ENCODE measurements at regions not wholly inside any gene's neighbourhood (a gene's known extent, or its start where the extent isn't known, plus 50 kb on each side); places are given as distances from the start of the nearest gene placed in this dataset.
A peak's percentile ranks its signal among the peaks of the same experiment; 100 is the strongest.

DNA sequence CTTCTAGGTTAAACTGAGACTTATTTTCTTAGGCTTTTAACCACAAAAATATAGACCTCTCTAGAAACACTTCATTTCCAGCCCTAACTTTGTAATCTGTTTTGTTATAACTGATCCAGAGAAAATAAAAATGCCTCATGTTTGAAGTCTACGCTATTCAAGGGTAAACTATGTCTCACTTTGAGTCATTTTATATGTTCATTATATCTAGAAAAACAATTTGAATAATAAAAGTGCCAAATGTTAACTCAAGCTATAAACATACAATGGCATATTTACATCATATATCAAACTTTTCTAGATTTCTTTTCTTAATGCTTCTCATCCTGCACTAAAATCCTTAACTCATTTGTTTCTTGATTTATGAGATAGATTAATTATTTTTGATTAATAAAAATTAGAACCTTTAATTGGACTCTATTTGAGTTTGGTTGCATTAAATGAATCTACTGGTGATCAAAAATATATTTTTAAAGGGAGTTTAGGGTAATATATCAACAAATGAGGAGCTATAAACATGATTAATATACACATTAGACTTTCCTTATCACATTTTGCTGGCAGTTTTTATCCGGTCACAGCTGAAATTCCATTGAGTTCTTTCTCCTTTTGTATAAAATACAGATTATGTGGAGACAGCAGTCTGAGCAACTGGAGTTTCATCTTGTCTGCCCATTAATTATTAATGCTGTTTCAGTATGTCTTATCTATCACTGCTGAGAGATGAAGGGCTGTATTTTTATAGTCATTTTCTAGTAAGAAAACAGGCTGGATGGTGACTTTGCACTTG, 246.5 kb downstream of the TBX18 start:
- peaks cover 21% of the 10 kb centered on the region for H3K4me1 ChIP-seq (ENCODE audit: control insufficient read depth, insufficient read depth, low read length)
- no peak overlapping the region for H3K9ac ChIP-seq (ENCODE audit: low read length)
- no peak for DNase-seq (ENCODE audit: low read depth)
- H3K36me3 ChIP-seq (ENCODE audit: control insufficient read depth, insufficient read depth, low read length, severe bottlenecking): no peaks in the 10 kb centered on the region
- H3K27me3 ChIP-seq (replicated peaks; ENCODE audit: control insufficient read depth, insufficient read depth, low read length): no peaks in the 10 kb centered on the region
- no peaks in the 10 kb centered on the region for H3K9me3 ChIP-seq (ENCODE audit: control insufficient read depth, low read length)
- no peak overlapping the region for H3K4me3 ChIP-seq (ENCODE audit: low read length)

DNA sequence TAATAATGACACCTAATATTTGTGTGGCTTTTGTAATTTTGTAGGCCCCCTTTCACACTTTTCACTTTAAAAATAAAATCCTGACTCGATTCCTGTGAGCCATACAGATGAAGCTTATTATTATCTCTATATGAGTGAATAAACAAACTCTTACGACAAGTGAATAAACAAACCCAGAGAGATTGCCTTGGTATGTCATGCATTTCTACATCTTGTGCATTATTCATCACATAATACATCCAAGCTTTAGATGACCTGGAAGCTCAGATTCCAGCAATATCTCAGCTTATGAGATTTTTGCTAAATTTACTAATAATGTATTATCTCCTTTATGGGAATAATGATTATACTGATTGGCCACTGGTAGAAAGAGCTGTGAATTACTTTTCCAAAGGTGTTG, 248.2 kb downstream of the TBX18 start:
- H3K4me3 ChIP-seq (ENCODE audit: low read length): no peak overlapping the region
- H3K9ac ChIP-seq (ENCODE audit: low read length): no peak overlapping the region
- no peaks in the 10 kb centered on the region for H3K27me3 ChIP-seq (replicated peaks; ENCODE audit: control insufficient read depth, insufficient read depth, low read length)
- peak; percentile 30 for DNase-seq (ENCODE audit: low read depth)
- peaks cover 14% of the 10 kb centered on the region for H3K4me1 ChIP-seq (ENCODE audit: control insufficient read depth, insufficient read depth, low read length)
- no peaks in the 10 kb centered on the region for H3K9me3 ChIP-seq (ENCODE audit: control insufficient read depth, low read length)
- H3K36me3 ChIP-seq (ENCODE audit: control insufficient read depth, insufficient read depth, low read length, severe bottlenecking): no peaks in the 10 kb centered on the region

- H3K27me3 ChIP-seq (replicated peaks; ENCODE audit: control insufficient read depth, insufficient read depth, low read length): no peaks in the 10 kb centered on the region
- peaks cover 15% of the 10 kb centered on the region for H3K4me1 ChIP-seq (ENCODE audit: control insufficient read depth, insufficient read depth, low read length)
- no peaks in the 10 kb centered on the region for H3K9me3 ChIP-seq (ENCODE audit: control insufficient read depth, low read length)
- no peak overlapping the region for H3K9ac ChIP-seq (ENCODE audit: low read length)
- DNase-seq (ENCODE audit: low read depth): no peak
- no peak overlapping the region for H3K4me3 ChIP-seq (ENCODE audit: low read length)
- H3K36me3 ChIP-seq (ENCODE audit: control insufficient read depth, insufficient read depth, low read length, severe bottlenecking): no peaks in the 10 kb centered on the region
These were observed 249.3 kb downstream of the TBX18 start for GRCh38 chr6:84515067-84515466.

DNA sequence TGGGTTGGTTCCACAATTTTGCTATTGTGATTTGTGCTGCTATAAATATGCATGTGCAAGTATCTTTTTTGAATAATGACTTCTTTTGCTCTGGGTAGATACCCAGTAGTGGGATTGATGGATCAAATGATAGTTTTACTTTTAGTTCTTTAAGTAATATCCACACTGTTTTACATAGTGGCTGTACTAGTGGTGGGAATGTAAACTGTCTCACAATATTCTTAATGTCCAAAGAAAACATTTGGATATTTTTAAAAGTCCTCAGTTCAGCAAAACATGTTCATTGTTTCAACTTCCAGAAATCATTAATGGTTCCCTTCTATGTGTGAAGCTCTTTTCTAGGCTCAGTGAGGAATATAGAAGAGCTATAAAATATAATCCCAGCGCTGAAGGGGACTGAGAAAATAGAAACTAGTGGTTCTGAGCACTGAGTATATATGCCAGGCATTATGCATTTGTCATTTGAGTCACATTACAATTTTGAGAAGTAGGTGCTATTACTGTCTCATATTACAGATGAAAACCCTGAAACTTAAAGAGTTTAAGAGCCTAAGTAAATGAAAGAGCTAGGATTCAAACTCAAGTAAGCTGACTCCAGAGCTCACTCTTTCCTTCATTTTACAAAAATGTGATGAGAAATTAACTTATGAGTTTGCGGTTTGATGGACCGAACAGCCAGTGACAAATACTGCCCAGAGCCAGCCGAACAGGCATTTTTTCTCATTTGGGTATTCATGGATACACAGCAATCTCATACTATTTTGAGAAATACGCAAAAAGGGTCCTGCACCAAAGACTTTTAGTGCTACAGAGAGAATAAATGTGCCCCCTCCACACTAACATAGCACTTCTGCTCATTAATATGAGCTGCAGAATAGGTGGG, 250.1 kb downstream of the TBX18 start:
- Histone ChIP-seq H3K4me1 (ENCODE audit: control insufficient read depth, insufficient read depth, low read length) (peaks cover 22% of the 10 kb centered on the region), H3K36me3 (ENCODE audit: control insufficient read depth, insufficient read depth, low read length, severe bottlenecking) (no peaks in the 10 kb centered on the region), H3K9me3 (ENCODE audit: control insufficient read depth, low read length) (no peaks in the 10 kb centered on the region), H3K27me3 (replicated peaks; ENCODE audit: control insufficient read depth, insufficient read depth, low read length) (no peaks in the 10 kb centered on the region), H3K4me3 (ENCODE audit: low read length) (no peak overlapping the region), H3K9ac (ENCODE audit: low read length) (no peak overlapping the region)
- no peak for DNase-seq (ENCODE audit: low read depth)

- H3K9me3 ChIP-seq (ENCODE audit: control insufficient read depth, low read length): no peaks in the 10 kb centered on the region
- no peaks in the 10 kb centered on the region for H3K27me3 ChIP-seq (replicated peaks; ENCODE audit: control insufficient read depth, insufficient read depth, low read length)
These were observed 252.0 kb downstream of the TBX18 start for GRCh38 chr6:84512391-84512790.

GRCh38 chr6:84511929-84512328, 252.5 kb downstream of the TBX18 start:
- no peak overlapping the region for H3K9ac ChIP-seq (ENCODE audit: low read length)
- no peak for DNase-seq (ENCODE audit: low read depth)
- H3K36me3 ChIP-seq (ENCODE audit: control insufficient read depth, insufficient read depth, low read length, severe bottlenecking): no peaks in the 10 kb centered on the region
- no peaks in the 10 kb centered on the region for H3K27me3 ChIP-seq (replicated peaks; ENCODE audit: control insufficient read depth, insufficient read depth, low read length)
- peaks cover 23% of the 10 kb centered on the region for H3K4me1 ChIP-seq (ENCODE audit: control insufficient read depth, insufficient read depth, low read length)
- no peak overlapping the region for H3K4me3 ChIP-seq (ENCODE audit: low read length)
- no peaks in the 10 kb centered on the region for H3K9me3 ChIP-seq (ENCODE audit: control insufficient read depth, low read length)

More at GRCh38 chr6:84512391-84512790, 252.0 kb downstream of the TBX18 start:
- H3K4me1 ChIP-seq (ENCODE audit: control insufficient read depth, insufficient read depth, low read length): peaks cover 23% of the 10 kb centered on the region
- H3K9ac ChIP-seq (ENCODE audit: low read length): no peak overlapping the region
- no peak for DNase-seq (ENCODE audit: low read depth)
- H3K36me3 ChIP-seq (ENCODE audit: control insufficient read depth, insufficient read depth, low read length, severe bottlenecking): no peaks in the 10 kb centered on the region
- H3K4me3 ChIP-seq (ENCODE audit: low read length): no peak overlapping the region

GRCh38 chr6:84508981-84509380, 255.4 kb downstream of the TBX18 start:
- no peaks in the 10 kb centered on the region for H3K9me3 ChIP-seq (ENCODE audit: control insufficient read depth, low read length)
- no peak overlapping the region for H3K9ac ChIP-seq (ENCODE audit: low read length)
- no peak overlapping the region for H3K4me3 ChIP-seq (ENCODE audit: low read length)
- peak; percentile 66 for DNase-seq (ENCODE audit: low read depth)
- H3K27me3 ChIP-seq (replicated peaks; ENCODE audit: control insufficient read depth, insufficient read depth, low read length): no peaks in the 10 kb centered on the region
- H3K4me1 ChIP-seq (ENCODE audit: control insufficient read depth, insufficient read depth, low read length): peaks cover 20% of the 10 kb centered on the region
- no peaks in the 10 kb centered on the region for H3K36me3 ChIP-seq (ENCODE audit: control insufficient read depth, insufficient read depth, low read length, severe bottlenecking)

DNA sequence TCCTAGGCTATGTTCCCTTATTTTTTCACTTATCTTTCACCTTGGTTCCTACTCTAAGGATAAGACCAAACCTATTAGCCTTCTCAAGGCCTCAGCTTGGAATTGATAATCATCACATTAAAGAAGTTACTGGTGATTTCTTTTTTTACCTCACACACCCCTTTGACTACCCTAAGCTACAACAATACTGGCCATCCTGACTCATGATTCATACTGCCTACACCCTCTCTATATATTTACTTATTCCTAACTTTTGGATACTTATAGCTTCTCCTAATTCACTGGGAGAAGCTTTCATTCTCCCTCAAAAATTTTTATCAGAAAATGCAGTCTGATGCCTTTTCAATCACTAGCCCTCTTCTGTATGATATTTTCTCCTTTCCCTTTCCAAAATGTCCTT, 256.1 kb downstream of the TBX18 start:
- Histone ChIP-seq H3K4me1 (ENCODE audit: control insufficient read depth, insufficient read depth, low read length) (peaks cover 20% of the 10 kb centered on the region), H3K36me3 (ENCODE audit: control insufficient read depth, insufficient read depth, low read length, severe bottlenecking) (no peaks in the 10 kb centered on the region), H3K9ac (ENCODE audit: low read length) (no peak overlapping the region), H3K27me3 (replicated peaks; ENCODE audit: control insufficient read depth, insufficient read depth, low read length) (no peaks in the 10 kb centered on the region), H3K4me3 (ENCODE audit: low read length) (no peak overlapping the region), H3K9me3 (ENCODE audit: control insufficient read depth, low read length) (peaks cover 2% of the 10 kb centered on the region)
- no peak for DNase-seq (ENCODE audit: low read depth)

DNA sequence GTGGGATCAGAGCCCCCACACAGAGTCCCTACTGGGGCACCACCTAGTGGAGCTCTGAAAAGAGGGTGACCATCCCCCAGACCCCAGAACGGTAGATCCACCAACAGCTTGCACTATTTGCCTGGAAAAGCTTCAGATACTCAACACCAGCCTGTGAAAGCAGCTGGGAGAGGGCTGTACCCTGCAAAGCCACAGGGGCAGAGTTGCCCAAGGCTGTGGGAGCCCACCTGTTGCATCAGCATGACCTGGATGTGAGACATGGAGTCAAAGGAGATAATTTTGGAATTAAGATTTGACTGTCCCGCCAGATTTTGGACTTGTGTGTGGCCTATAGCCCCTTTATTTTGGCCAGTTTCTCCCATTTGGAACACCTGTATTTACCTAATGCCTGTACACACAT, 260.4 kb downstream of the TBX18 start:
- H3K4me1 ChIP-seq (ENCODE audit: control insufficient read depth, insufficient read depth, low read length): no peaks in the 10 kb centered on the region
- no peaks in the 10 kb centered on the region for H3K27me3 ChIP-seq (replicated peaks; ENCODE audit: control insufficient read depth, insufficient read depth, low read length)
- DNase-seq (ENCODE audit: low read depth): no peak
- H3K9ac ChIP-seq (ENCODE audit: low read length): no peak overlapping the region
- no peak overlapping the region for H3K4me3 ChIP-seq (ENCODE audit: low read length)
- peaks cover 10% of the 10 kb centered on the region for H3K9me3 ChIP-seq (ENCODE audit: control insufficient read depth, low read length)
- no peaks in the 10 kb centered on the region for H3K36me3 ChIP-seq (ENCODE audit: control insufficient read depth, insufficient read depth, low read length, severe bottlenecking)

GRCh38 chr6:84501315-84501714, 263.1 kb downstream of the TBX18 start:
- peaks cover 10% of the 10 kb centered on the region for H3K9me3 ChIP-seq (ENCODE audit: control insufficient read depth, low read length)
- no peak for DNase-seq (ENCODE audit: low read depth)

DNA sequence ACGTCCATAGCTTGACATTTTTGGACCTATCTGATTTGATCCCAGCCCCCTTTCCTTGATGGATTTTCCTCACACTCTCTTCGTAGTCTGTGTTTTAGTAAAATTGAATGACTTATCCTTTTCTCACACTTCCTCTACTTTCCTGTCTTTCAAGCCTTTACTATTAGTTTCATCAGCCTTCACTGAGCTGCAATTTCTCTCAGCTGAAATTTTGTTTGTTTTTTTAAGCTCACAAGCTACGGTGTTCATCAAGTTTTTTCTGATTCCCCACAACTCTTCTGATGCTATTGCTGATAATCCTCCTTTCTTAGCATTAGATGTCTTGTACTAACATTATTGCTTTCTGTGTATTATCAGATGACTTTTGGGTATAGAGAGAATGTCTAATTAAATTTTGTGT, 263.7 kb downstream of the TBX18 start:
- no peaks in the 10 kb centered on the region for H3K36me3 ChIP-seq (ENCODE audit: control insufficient read depth, insufficient read depth, low read length, severe bottlenecking)
- H3K4me1 ChIP-seq (ENCODE audit: control insufficient read depth, insufficient read depth, low read length): no peaks in the 10 kb centered on the region
- DNase-seq (ENCODE audit: low read depth): peak; percentile 22
- no peak overlapping the region for H3K9ac ChIP-seq (ENCODE audit: low read length)
- peaks cover 10% of the 10 kb centered on the region for H3K9me3 ChIP-seq (ENCODE audit: control insufficient read depth, low read length)
- no peak overlapping the region for H3K4me3 ChIP-seq (ENCODE audit: low read length)
- no peaks in the 10 kb centered on the region for H3K27me3 ChIP-seq (replicated peaks; ENCODE audit: control insufficient read depth, insufficient read depth, low read length)

More at GRCh38 chr6:84501315-84501714, 263.1 kb downstream of the TBX18 start:
- Histone ChIP-seq H3K4me1 (ENCODE audit: control insufficient read depth, insufficient read depth, low read length) (no peaks in the 10 kb centered on the region), H3K27me3 (replicated peaks; ENCODE audit: control insufficient read depth, insufficient read depth, low read length) (no peaks in the 10 kb centered on the region), H3K36me3 (ENCODE audit: control insufficient read depth, insufficient read depth, low read length, severe bottlenecking) (no peaks in the 10 kb centered on the region), H3K4me3 (ENCODE audit: low read length) (no peak overlapping the region), H3K9ac (ENCODE audit: low read length) (no peak overlapping the region)

All from adipocyte (in vitro differentiated cells).